Endothelial cell of umbilical vein (primary cell): ENCODE measurements at regions not wholly inside any gene's neighbourhood (a gene's known extent, or its start where the extent isn't known, plus 50 kb on each side); places are given as distances from the start of the nearest gene placed in this dataset.

Source experiments
- BruUV-seq: library from RNA; stranded (reverse); fragments of 400-500 nt; replicated peaks from 2 replicates; lab custom pipeline; 2021; lab: Mats Ljungman, UMichigan
- CTCF ChIA-PET: fragments of 300-600, 350-600 bp; sonication (Branson Sonifier 250); formaldehyde crosslinking; loops from one replicate; lab custom pipeline; 2021; ENCODE audit warnings: antibody characterized with exemption, inconsistent platforms; lab: Charles Lee
- POLR2A ChIA-PET: fragments of 300-600, 350-600 bp; sonication (Branson Sonifier 250); formaldehyde crosslinking; loops from one replicate; lab custom pipeline; 2021; ENCODE audit warnings: antibody characterized with exemption, inconsistent platforms; lab: Charles Lee
- DNase-seq: peaks from one replicate; pipeline ENCODE4 v3.0.0-alpha.2; 2011; ENCODE audit warnings: low read depth, low spot score
- FAIRE-seq: peaks from 2 replicates; lab custom pipeline; 2011; peaks lifted over from hg19 to GRCh38; lab: Jason Lieb, UNC
- H2AFZ ChIP-seq: 2 replicates; pipeline ENCODE4 v1.6.0; 2012; ENCODE audit warnings: low read depth, low read length, control low read depth, inconsistent platforms
- H3K27ac ChIP-seq: 2 replicates; pipeline ENCODE4 v1.5.1; 2011; ENCODE audit warnings: low read depth, mild to moderate bottlenecking, control low read depth, low read length, moderate library complexity; ENCODE audit not compliant: insufficient read depth
- H3K27me3 ChIP-seq, 2 experiments: 2 replicates each; pipeline versions ENCODE4 v1.6.0 to v1.6.1; 2011; ENCODE audit warnings: low read length in 2 of 2, mixed read lengths in 1 of 2; ENCODE audit not compliant: control insufficient read depth in 2 of 2, insufficient read depth in 2 of 2
- H3K36me3 ChIP-seq, 2 experiments: 2 replicates in 1 of 2; 3 replicates in 1 of 2; pipeline ENCODE4 v1.5.1; 2011; ENCODE audit warnings: low read length in 2 of 2, mild to moderate bottlenecking in 1 of 2, moderate library complexity in 1 of 2; ENCODE audit not compliant: control insufficient read depth in 2 of 2, insufficient read depth in 2 of 2; ENCODE audit errors: extremely low read depth in 1 of 2
- H3K4me1 ChIP-seq: 3 replicates; pipeline ENCODE4 v1.5.1; 2011; ENCODE audit warnings: mild to moderate bottlenecking, low read length; ENCODE audit not compliant: control insufficient read depth, insufficient read depth; ENCODE audit errors: extremely low read depth
- H3K4me2 ChIP-seq: 2 replicates; pipeline ENCODE4 v1.6.1; 2011; ENCODE audit warnings: low read length, control low read depth, mixed read lengths; ENCODE audit not compliant: insufficient read depth
- H3K4me3 ChIP-seq, 3 experiments: fragments of 200-600 bp in 1 of 3; sonication (generic), shearing (Covaris generic) in 1 of 3; replicated peaks in 1 of 3; 2 replicates each; pipeline ENCODE4 v1.5.1; 2011 to 2016; ENCODE audit warnings: control low read depth in 3 of 3, low read length in 3 of 3, mild to moderate bottlenecking in 2 of 3, inconsistent platforms in 1 of 3, low read depth in 1 of 3, moderate library complexity in 1 of 3; ENCODE audit not compliant: insufficient read depth in 1 of 3
- H3K79me2 ChIP-seq: 2 replicates; pipeline ENCODE4 v1.6.0; 2012; ENCODE audit warnings: low read length, inconsistent platforms; ENCODE audit not compliant: control insufficient read depth, insufficient read depth
- H3K9ac ChIP-seq: replicated peaks from 2 replicates; pipeline ENCODE3; 2011; ENCODE audit warnings: low read length, control low read depth; ENCODE audit not compliant: insufficient read depth; ENCODE audit errors: extremely low read depth
- H3K9me1 ChIP-seq: replicated peaks from 3 replicates; pipeline ENCODE4 v1.6.0; 2011; ENCODE audit warnings: mild to moderate bottlenecking, low read length; ENCODE audit not compliant: control insufficient read depth, insufficient read depth; ENCODE audit errors: extremely low read depth
- H3K9me3 ChIP-seq: replicated peaks from 2 replicates; pipeline ENCODE4 v1.5.1; 2012; ENCODE audit warnings: low read length, inconsistent platforms; ENCODE audit not compliant: control insufficient read depth, insufficient read depth
- H4K20me1 ChIP-seq: replicated peaks from 2 replicates; pipeline ENCODE3; 2011; ENCODE audit warnings: mild to moderate bottlenecking, low read length; ENCODE audit not compliant: control insufficient read depth, insufficient read depth; ENCODE audit errors: extremely low read depth
- CTCF ChIP-seq, 2 donors: IDR thresholded peaks; 1 replicate in 1 of 2; 2 replicates in 1 of 2; pipeline ENCODE4 v1.5.1; 2011; ENCODE audit warnings: low read length in 2 of 2, mild to moderate bottlenecking in 2 of 2, moderate library complexity in 2 of 2, control low read depth in 1 of 2, inconsistent platforms in 1 of 2, low read depth in 1 of 2; ENCODE audit not compliant: insufficient read depth in 1 of 2; ENCODE audit errors: extremely low read depth in 1 of 2
- EZH2 ChIP-seq: IDR thresholded peaks from 2 replicates; pipeline ENCODE4 v1.6.1; 2012; ENCODE audit warnings: borderline replicate concordance, low read depth, mild to moderate bottlenecking, moderate library complexity, low read length, inconsistent platforms; ENCODE audit not compliant: severe bottlenecking
- FOS ChIP-seq: IDR thresholded peaks from 2 replicates; pipeline ENCODE4 v1.6.1; 2011; ENCODE audit warnings: mild to moderate bottlenecking, low read length, moderate library complexity, borderline replicate concordance; ENCODE audit not compliant: insufficient read depth
- GATA2 ChIP-seq: IDR thresholded peaks from 2 replicates; pipeline ENCODE4 v1.7.0; 2011; ENCODE audit warnings: low read depth, mild to moderate bottlenecking, moderate library complexity, mixed read lengths, low read length; ENCODE audit not compliant: insufficient read length, insufficient read depth
- JUN ChIP-seq: IDR thresholded peaks from 2 replicates; pipeline ENCODE4 v1.6.1; 2011; ENCODE audit warnings: borderline replicate concordance, low read depth; ENCODE audit not compliant: insufficient read length, insufficient read depth
- MAX ChIP-seq: IDR thresholded peaks from 2 replicates; pipeline ENCODE4 v1.6.1; 2011; ENCODE audit not compliant: insufficient read depth, insufficient read length
- MYC ChIP-seq: IDR thresholded peaks from one replicate; pipeline ENCODE4 v1.6.1; 2011; ENCODE audit warnings: mild to moderate bottlenecking, low read depth, low read length
- POLR2A ChIP-seq: IDR thresholded peaks from 2 replicates; pipeline ENCODE4 v1.6.1; 2012; ENCODE audit warnings: low read depth, mild to moderate bottlenecking, control low read depth, low read length
- POLR2AphosphoS5 ChIP-seq: IDR thresholded peaks from 2 replicates; pipeline ENCODE4 v1.6.1; 2012; ENCODE audit warnings: low read depth, mild to moderate bottlenecking, control low read depth, low read length, moderate library complexity; ENCODE audit not compliant: insufficient read depth
- dilution Hi-C: fragments of 300-500 bp; cut with MboI; formaldehyde crosslinking; loops from one replicate; pipeline ENCODE4 v1.15.0; 2019; ENCODE audit warnings: low sequenced_read_pairs; ENCODE audit not compliant: extremely low pct_ligation_motif_present
- intact Hi-C: fragments of 100-400 bp; cut with micrococcal nuclease; formaldehyde crosslinking; loops from one replicate; pipeline ENCODE4 v1.10.0; 2022

GRCh38 chr7:33731912-33732311, 173.4 kb upstream of the BMPER start:
- no peak overlapping the region for H3K27ac ChIP-seq
- BruUV-seq: no TSS peak
- H3K4me1 ChIP-seq: peaks cover 41% of the 10 kb centered on the region
- dilution Hi-C loops (no loop called here), intact Hi-C loops (no loop called here)
- peaks cover 10% of the 10 kb centered on the region for H3K79me2 ChIP-seq
- TF ChIP-seq POLR2AphosphoS5 (no peak), FOS (no peak), JUN (no peak), EZH2 (no peak), GATA2 (no peak)
- no peak for FAIRE-seq
- no peaks in the 10 kb centered on the region for H3K9me3 ChIP-seq
- no peaks in the 10 kb centered on the region for H4K20me1 ChIP-seq
- CTCF ChIA-PET: interaction anchor here (0.8 kb wide), 2 partner anchors 15 to 26 kb away, joined by 3 read pairs; no protein-coding TSS in a partner anchor
- no peaks in the 10 kb centered on the region for H3K27me3 ChIP-seq
- POLR2A ChIA-PET: no interaction called here
- H3K9ac ChIP-seq: no peak overlapping the region
- H2AFZ ChIP-seq: no peak overlapping the region
- H3K4me3 ChIP-seq: no peak overlapping the region
- H3K36me3 ChIP-seq: no peaks in the 10 kb centered on the region
- H3K9me1 ChIP-seq: no peaks in the 10 kb centered on the region
- no peak for DNase-seq
- H3K4me2 ChIP-seq: no peak overlapping the region

- Histone ChIP-seq H3K4me2 (no peak overlapping the region), H3K9me3 (no peaks in the 10 kb centered on the region), H3K36me3 (no peaks in the 10 kb centered on the region), H3K9ac (no peak overlapping the region), H3K79me2 (peaks cover 8% of the 10 kb centered on the region), H3K4me1 (peaks cover 35% of the 10 kb centered on the region), H3K9me1 (no peaks in the 10 kb centered on the region), H2AFZ (no peak overlapping the region), H3K27me3 (no peaks in the 10 kb centered on the region), H3K4me3 (no peak overlapping the region), H4K20me1 (no peaks in the 10 kb centered on the region), H3K27ac (no peak overlapping the region)
- ChIA-PET CTCF (interaction anchor here (0.8 kb wide), 2 partner anchors 15 to 25 kb away, joined by 3 read pairs; no protein-coding TSS in a partner anchor), POLR2A (interaction anchor here (0.7 kb wide), 1 partner anchor 150 kb away, joined by 5 read pairs; no protein-coding TSS in a partner anchor)
- dilution Hi-C loops: no loop called here
- no peak for FAIRE-seq
- no TSS peak for BruUV-seq
- TF ChIP-seq GATA2 (no peak), CTCF (IDR thresholded peaks at IDR 0.05; ENCODE audit: extremely low read depth in 1 of 2, insufficient read depth in 1 of 2, low read depth in 1 of 2, low read length in 2 of 2) (no peak), MYC (no peak), MAX (no peak), EZH2 (no peak), JUN (no peak), POLR2AphosphoS5 (no peak), POLR2A (no peak), FOS (no peak)
- no peak for DNase-seq
- intact Hi-C loops: no loop called here
Observed at GRCh38 chr7:33732462-33732861, 172.9 kb upstream of the BMPER start.
